ENCODE measurements at regions not wholly inside any gene's neighbourhood (a gene's known extent, or its start where the extent isn't known, plus 50 kb on each side); places are given as distances from the start of the nearest gene placed in this dataset.

DNA sequence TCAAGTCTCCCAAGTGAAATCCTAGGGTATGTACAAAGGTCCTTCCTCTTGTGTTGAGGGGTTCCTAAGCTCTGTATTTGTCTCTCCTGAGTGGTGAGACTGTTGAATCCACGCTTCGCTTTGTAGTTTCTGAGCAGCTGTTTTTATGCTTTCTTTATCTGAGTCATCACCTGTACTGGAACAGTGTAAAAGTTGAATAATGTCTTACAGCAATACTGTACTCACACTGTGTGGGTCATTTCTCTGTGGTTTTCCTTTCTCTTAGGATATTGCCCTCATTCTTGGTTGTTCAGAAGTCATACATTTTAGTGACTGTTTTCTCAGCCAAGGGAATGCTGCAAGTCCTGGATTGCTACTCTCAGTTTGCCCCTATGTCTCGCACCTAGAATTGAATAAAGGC, 1596.6 kb downstream of the SLITRK5 start:
- 82 to 88% methylated on average over 3 of the region's 3 CpGs for WGBS, 2 donors
- Histone ChIP-seq H3K9me3 (no peaks in the 10 kb centered on the region), H3K4me1 (no peaks in the 10 kb centered on the region), H3K27ac (no peak overlapping the region), H3K4me3 (replicated peaks in 1 of 3) (no peak overlapping the region), H3K36me3 (no peaks in the 10 kb centered on the region), H3K27me3 (no peaks in the 10 kb centered on the region)
- no peak for TF ChIP-seq POLR2A (IDR thresholded peaks at IDR 0.05)
- TF ChIP-seq, protein P1, sequence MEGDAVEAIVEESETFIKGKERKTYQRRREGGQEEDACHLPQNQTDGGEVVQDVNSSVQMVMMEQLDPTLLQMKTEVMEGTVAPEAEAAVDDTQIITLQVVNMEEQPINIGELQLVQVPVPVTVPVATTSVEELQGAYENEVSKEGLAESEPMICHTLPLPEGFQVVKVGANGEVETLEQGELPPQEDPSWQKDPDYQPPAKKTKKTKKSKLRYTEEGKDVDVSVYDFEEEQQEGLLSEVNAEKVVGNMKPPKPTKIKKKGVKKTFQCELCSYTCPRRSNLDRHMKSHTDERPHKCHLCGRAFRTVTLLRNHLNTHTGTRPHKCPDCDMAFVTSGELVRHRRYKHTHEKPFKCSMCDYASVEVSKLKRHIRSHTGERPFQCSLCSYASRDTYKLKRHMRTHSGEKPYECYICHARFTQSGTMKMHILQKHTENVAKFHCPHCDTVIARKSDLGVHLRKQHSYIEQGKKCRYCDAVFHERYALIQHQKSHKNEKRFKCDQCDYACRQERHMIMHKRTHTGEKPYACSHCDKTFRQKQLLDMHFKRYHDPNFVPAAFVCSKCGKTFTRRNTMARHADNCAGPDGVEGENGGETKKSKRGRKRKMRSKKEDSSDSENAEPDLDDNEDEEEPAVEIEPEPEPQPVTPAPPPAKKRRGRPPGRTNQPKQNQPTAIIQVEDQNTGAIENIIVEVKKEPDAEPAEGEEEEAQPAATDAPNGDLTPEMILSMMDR (IDR thresholded peaks at IDR 0.05), result no peak
- intact Hi-C loops (cut with DNase I), result no loop called here
- no peak for DNase-seq

DNA sequence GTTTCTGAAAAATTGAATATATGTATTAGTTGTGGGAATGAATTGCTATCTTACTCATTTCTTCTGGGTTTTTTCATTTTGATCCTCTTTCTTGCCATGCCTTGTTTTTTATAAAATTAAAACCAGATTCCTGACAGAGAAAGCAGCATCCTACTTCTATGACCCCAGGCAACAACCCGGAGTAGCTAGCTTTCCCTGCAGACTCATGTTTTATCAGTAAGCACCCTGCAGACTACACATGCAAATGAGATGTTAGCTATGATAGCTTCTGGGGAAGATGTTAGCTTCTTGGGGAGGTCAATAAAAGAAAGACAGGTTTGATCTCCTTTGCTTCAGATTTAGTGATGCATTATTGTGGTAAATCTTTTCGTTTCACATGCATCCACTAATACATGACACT, 1598.6 kb downstream of the SLITRK5 start:
- WGBS, 2 donors, result 66 to 78% methylated on average over 2 of the region's 2 CpGs
- H3K9me3 ChIP-seq, result no peaks in the 10 kb centered on the region
- H3K27me3 ChIP-seq, result no peaks in the 10 kb centered on the region
- H3K36me3 ChIP-seq, result no peaks in the 10 kb centered on the region
- no peak for DNase-seq
- intact Hi-C loops (cut with DNase I), result no loop called here
- no peak overlapping the region for H3K4me3 ChIP-seq (replicated peaks in 1 of 3)
- H3K4me1 ChIP-seq, result no peaks in the 10 kb centered on the region
- no peak overlapping the region for H3K27ac ChIP-seq
- TF ChIP-seq POLR2A (IDR thresholded peaks at IDR 0.05), result no peak
- TF ChIP-seq, protein P1 (IDR thresholded peaks at IDR 0.05), result no peak

DNA sequence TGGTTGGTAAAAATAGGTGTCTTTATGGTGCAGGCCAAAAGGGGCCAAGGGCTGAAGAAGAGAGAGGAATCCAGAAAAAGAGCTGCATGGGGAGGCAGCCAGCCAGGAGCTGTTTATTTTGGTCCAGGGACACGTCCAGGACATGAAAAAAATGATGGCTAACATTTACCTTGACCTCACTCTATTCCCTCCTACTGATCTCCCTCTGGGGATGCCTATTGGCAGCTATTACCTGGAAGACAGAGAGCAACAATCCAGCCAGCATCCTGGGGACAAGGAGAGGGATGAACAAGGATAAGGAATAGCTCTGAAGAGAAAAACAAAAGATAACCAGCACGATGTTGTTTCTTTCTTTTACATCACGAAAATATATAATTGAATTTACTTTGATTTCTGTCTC, 1599.6 kb downstream of the SLITRK5 start:
- TF ChIP-seq, protein P1 (IDR thresholded peaks at IDR 0.05), result no peak
- TF ChIP-seq POLR2A (IDR thresholded peaks at IDR 0.05), result no peak
- Histone ChIP-seq H3K27ac (no peak overlapping the region), H3K4me1 (no peaks in the 10 kb centered on the region), H3K36me3 (no peaks in the 10 kb centered on the region), H3K27me3 (no peaks in the 10 kb centered on the region), H3K4me3 (replicated peaks in 1 of 3) (no peak overlapping the region), H3K9me3 (no peaks in the 10 kb centered on the region)
- intact Hi-C loops (cut with DNase I), result no loop called here
- 58 to 65% methylated on average over 3 of the region's 3 CpGs for WGBS, 2 donors
- DNase-seq, result no peak

- no peaks in the 10 kb centered on the region for H3K4me1 ChIP-seq
- no peak overlapping the region for H3K27ac ChIP-seq
- H3K4me3 ChIP-seq (replicated peaks in 1 of 3), result no peak overlapping the region
- H3K9me3 ChIP-seq, result no peaks in the 10 kb centered on the region
- H3K27me3 ChIP-seq, result no peaks in the 10 kb centered on the region
- WGBS, 2 donors, result 78 to 83% methylated on average over 5 of the region's 5 CpGs
- DNase-seq, result no peak
- TF ChIP-seq, protein P1 (IDR thresholded peaks at IDR 0.05), result no peak
- no peak for TF ChIP-seq POLR2A (IDR thresholded peaks at IDR 0.05)
- intact Hi-C loops (cut with DNase I), result no loop called here
- no peaks in the 10 kb centered on the region for H3K36me3 ChIP-seq
Observed at GRCh38 chr13:89279374-89279773, 1608.2 kb downstream of the SLITRK5 start.

- Histone ChIP-seq H3K4me3 (replicated peaks in 1 of 3) (no peak overlapping the region), H3K27ac (no peak overlapping the region), H3K36me3 (no peaks in the 10 kb centered on the region), H3K9me3 (no peaks in the 10 kb centered on the region), H3K4me1 (no peaks in the 10 kb centered on the region), H3K27me3 (no peaks in the 10 kb centered on the region)
- TF ChIP-seq, protein P1 (IDR thresholded peaks at IDR 0.05), result no peak
- TF ChIP-seq POLR2A (IDR thresholded peaks at IDR 0.05), result no peak
- DNase-seq, result no peak
- intact Hi-C loops (cut with DNase I), result no loop called here
- WGBS, 2 donors, result 84 to 87% methylated on average over 3 of the region's 3 CpGs
Observed at GRCh38 chr13:89281331-89281730, 1610.2 kb downstream of the SLITRK5 start.

All from thyroid gland (tissue), 4 donors.